Ascending aorta (tissue), 2 donors: ENCODE measurements at regions not wholly inside any gene's neighbourhood (a gene's known extent, or its start where the extent isn't known, plus 50 kb on each side); places are given as distances from the start of the nearest gene placed in this dataset.

ENCODE experiments used
- DNase-seq, 2 donors: peaks; one replicate each; pipeline ENCODE4 v3.0.0-alpha.2; 2019; ENCODE audit warnings: low spot score in 2 of 2
- H3K27ac ChIP-seq, 2 donors: fragments of 200-600 bp; sonication (generic); one replicate each; pipeline ENCODE4 v1.5.1; 2016 to 2017; ENCODE audit warnings: mild to moderate bottlenecking in 1 of 2
- H3K27me3 ChIP-seq: fragments of 200-600 bp; sonication (generic); one replicate; pipeline ENCODE4 v1.5.1; 2017
- H3K36me3 ChIP-seq, 2 donors: fragments of 200-600 bp; sonication (generic); one replicate each; pipeline ENCODE4 v1.5.1; 2016
- H3K4me1 ChIP-seq, 2 donors: fragments of 200-600 bp; sonication (generic); one replicate each; pipeline ENCODE4 v1.5.1; 2016 to 2017; ENCODE audit warnings: mild to moderate bottlenecking in 1 of 2
- H3K4me3 ChIP-seq, 2 donors: fragments of 200-600 bp; sonication (generic); one replicate each; pipeline ENCODE4 v1.5.1; 2016 to 2017; ENCODE audit warnings: mild to moderate bottlenecking in 1 of 2
- H3K9me3 ChIP-seq, 2 donors: fragments of 200-600 bp; sonication (generic); one replicate each; pipeline ENCODE4 v1.5.1; 2016
- intact Hi-C: fragments of 100-400 bp; cut with DNase I; formaldehyde crosslinking; loops from one replicate; pipeline ENCODE4 v1.15.1; 2023
- TF ChIP-seq, protein P1 (sequence below), 3 experiments: fragments of 200-600 bp in 2 of 3; fragments of 450-650 bp in 1 of 3; sonication (generic) in 2 of 3; IDR thresholded peaks; one replicate each; pipeline ENCODE4 v1.5.1; 2016 to 2019; ENCODE audit warnings: antibody characterized with exemption in 3 of 3, mild to moderate bottlenecking in 1 of 3, moderate library complexity in 1 of 3

DNA sequence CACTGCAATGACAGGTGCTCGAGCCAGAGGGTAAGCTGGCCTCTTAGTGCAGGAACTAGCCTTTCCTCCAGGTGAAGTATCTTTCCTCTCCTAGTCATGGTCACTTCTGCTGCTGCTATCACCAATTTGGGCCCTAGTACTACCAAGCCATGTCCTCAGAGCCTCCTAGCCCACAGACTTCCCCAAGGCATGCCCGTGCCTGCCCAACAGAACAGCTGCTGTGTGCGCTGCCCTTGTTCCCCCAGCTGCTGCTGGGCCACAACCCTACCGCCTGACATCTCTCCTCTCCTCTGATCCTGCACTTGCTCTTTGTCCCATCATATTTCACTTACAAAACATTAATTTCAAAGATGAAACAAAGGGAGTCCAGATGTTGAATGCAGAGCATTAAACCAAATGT is 168.5 kb upstream of the FREM2 start:
- no peak for DNase-seq
- Histone ChIP-seq H3K27me3 (no peaks in the 10 kb centered on the region), H3K4me1 (no peaks in the 10 kb centered on the region), H3K27ac (no peak overlapping the region), H3K4me3 (no peak overlapping the region), H3K9me3 (no peaks in the 10 kb centered on the region), H3K36me3 (no peaks in the 10 kb centered on the region)
- intact Hi-C loops, result no loop called here
- TF ChIP-seq, protein P1, sequence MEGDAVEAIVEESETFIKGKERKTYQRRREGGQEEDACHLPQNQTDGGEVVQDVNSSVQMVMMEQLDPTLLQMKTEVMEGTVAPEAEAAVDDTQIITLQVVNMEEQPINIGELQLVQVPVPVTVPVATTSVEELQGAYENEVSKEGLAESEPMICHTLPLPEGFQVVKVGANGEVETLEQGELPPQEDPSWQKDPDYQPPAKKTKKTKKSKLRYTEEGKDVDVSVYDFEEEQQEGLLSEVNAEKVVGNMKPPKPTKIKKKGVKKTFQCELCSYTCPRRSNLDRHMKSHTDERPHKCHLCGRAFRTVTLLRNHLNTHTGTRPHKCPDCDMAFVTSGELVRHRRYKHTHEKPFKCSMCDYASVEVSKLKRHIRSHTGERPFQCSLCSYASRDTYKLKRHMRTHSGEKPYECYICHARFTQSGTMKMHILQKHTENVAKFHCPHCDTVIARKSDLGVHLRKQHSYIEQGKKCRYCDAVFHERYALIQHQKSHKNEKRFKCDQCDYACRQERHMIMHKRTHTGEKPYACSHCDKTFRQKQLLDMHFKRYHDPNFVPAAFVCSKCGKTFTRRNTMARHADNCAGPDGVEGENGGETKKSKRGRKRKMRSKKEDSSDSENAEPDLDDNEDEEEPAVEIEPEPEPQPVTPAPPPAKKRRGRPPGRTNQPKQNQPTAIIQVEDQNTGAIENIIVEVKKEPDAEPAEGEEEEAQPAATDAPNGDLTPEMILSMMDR (IDR thresholded peaks at IDR 0.05), result no peak

DNA sequence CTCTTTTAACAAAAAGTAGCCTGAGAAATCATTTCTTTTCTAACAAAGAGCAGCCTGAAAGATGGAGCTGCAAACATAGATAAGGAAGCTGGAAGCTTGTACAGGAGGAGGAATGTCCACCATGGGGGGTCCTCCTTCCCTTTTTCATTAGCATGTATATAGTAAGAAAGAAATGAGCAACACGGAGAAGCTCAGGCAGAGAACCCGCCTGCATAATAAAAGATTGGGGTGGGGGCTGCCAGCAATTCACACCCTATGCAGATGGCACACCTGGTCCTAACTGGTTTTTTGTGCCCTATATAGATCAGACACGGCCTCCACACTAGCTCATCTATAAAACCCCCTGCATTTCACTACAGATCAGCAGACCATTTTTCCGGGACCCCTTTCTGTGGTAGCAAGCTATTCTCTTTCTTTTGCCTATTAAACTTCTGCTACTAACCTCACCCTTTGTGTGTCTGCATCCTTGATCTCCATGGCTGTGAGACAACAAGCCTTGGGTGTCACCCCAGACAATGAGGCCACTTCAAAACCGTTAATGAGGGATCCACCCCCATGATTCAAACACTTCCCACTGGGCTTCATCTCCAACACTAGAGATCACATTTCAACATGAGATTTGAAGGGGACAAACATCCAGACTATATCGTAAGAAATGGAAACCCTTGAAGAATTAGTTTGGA is 167.5 kb upstream of the FREM2 start:
- Histone ChIP-seq H3K27me3 (no peaks in the 10 kb centered on the region), H3K4me3 (no peak overlapping the region), H3K9me3 (no peaks in the 10 kb centered on the region), H3K4me1 (no peaks in the 10 kb centered on the region), H3K27ac (no peak overlapping the region), H3K36me3 (no peaks in the 10 kb centered on the region)
- intact Hi-C loops, result no loop called here
- DNase-seq, result no peak
- TF ChIP-seq, protein P1 (IDR thresholded peaks at IDR 0.05), result no peak

- intact Hi-C loops, result no loop called here
- Histone ChIP-seq H3K4me3 (no peak overlapping the region), H3K27ac (no peak overlapping the region), H3K36me3 (no peaks in the 10 kb centered on the region), H3K27me3 (no peaks in the 10 kb centered on the region), H3K9me3 (no peaks in the 10 kb centered on the region), H3K4me1 (no peaks in the 10 kb centered on the region)
- DNase-seq, result no peak
- TF ChIP-seq, protein P1 (IDR thresholded peaks at IDR 0.05), result no peak
Observed at GRCh38 chr13:38520041-38520440, 166.8 kb upstream of the FREM2 start.

- DNase-seq, result no peak
- intact Hi-C loops, result no loop called here
- no peaks in the 10 kb centered on the region for H3K4me1 ChIP-seq
- no peak overlapping the region for H3K4me3 ChIP-seq
- H3K27ac ChIP-seq, result no peak overlapping the region
- no peaks in the 10 kb centered on the region for H3K9me3 ChIP-seq
- TF ChIP-seq, protein P1 (IDR thresholded peaks at IDR 0.05), result no peak
- H3K27me3 ChIP-seq, result no peaks in the 10 kb centered on the region
- no peaks in the 10 kb centered on the region for H3K36me3 ChIP-seq
Observed at GRCh38 chr13:38527140-38527539, 159.7 kb upstream of the FREM2 start.

GRCh38 chr13:38528986-38529385 is 157.9 kb upstream of the FREM2 start:
- H3K4me1 ChIP-seq, result no peaks in the 10 kb centered on the region
- H3K36me3 ChIP-seq, result no peaks in the 10 kb centered on the region
- no peaks in the 10 kb centered on the region for H3K9me3 ChIP-seq
- TF ChIP-seq, protein P1 (IDR thresholded peaks at IDR 0.05), result no peak
- DNase-seq, result no peak
- H3K27ac ChIP-seq, result no peak overlapping the region
- no peaks in the 10 kb centered on the region for H3K27me3 ChIP-seq
- no peak overlapping the region for H3K4me3 ChIP-seq
- intact Hi-C loops, result no loop called here

DNA sequence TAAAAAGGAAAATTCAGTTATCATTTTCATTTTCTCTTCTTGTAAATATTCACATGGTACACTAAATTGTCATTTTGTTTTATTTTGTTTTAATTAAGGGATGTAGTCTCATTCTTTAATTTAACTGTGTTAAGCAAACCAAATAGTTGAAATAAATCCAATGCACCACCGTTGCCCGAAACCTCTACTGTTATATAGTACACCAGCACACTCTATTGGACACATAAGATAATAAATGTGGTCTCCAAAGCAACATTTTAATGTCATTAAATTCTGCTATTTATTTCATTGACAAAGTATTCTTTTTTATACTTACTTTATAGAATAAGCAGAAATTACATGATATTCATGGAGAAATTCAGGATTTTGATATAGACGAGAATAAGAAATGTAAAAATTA is 156.4 kb upstream of the FREM2 start:
- TF ChIP-seq, protein P1 (IDR thresholded peaks at IDR 0.05), result peak in 1 of 3 experiments; percentile 17
- H3K9me3 ChIP-seq, result no peaks in the 10 kb centered on the region
- no peaks in the 10 kb centered on the region for H3K4me1 ChIP-seq
- intact Hi-C loops, result no loop called here
- DNase-seq, result no peak
- H3K36me3 ChIP-seq, result no peaks in the 10 kb centered on the region
- H3K27me3 ChIP-seq, result no peaks in the 10 kb centered on the region
- H3K27ac ChIP-seq, result no peak overlapping the region
- H3K4me3 ChIP-seq, result no peak overlapping the region
